ENCODE measurements at regions not wholly inside any gene's neighbourhood (a gene's known extent, or its start where the extent isn't known, plus 50 kb on each side); places are given as distances from the start of the nearest gene placed in this dataset.

DNA sequence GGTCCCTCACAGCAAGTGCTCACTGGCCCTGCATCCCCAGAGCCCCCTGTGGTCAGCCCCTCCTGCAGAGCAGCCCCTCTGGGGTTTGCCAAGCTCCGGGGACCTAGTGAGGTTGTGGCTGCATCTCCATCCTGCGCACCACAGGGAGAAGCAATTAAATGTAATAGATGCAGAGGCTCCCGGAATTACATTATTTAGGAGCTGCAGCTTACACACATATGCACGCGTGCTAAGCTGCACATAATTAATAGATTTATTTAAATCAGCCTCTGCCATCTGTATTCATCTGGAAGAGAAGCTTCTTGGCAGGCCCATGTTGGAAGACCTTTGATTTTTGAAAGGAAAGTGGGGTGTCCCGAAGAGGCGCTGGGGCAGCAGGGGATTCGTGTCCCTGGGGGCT lies 1271.5 kb downstream of the BRD1 start:
- TF ChIP-seq ATF1 (CRISPR knock-in tag; IDR thresholded peaks at IDR 0.05) = no peak
- no peak for DNase-seq (ENCODE audit: low spot score)
- Histone ChIP-seq H3K79me2 (ENCODE audit: insufficient read depth, low read length) (no peaks in the 10 kb centered on the region), H3K4me3 (replicated peaks in 1 of 3; ENCODE audit: insufficient read depth in 1 of 3, low read depth in 2 of 3, low read length in 3 of 3) (no peak overlapping the region), H3K9ac (ENCODE audit: insufficient read depth, low read depth, low read length) (no peak overlapping the region), H3K4me2 (ENCODE audit: low read depth, low read length) (no peak overlapping the region), H3K4me1 (ENCODE audit: insufficient read depth, low read length) (no peaks in the 10 kb centered on the region), H4K20me1 (ENCODE audit: insufficient read depth, low read length) (peaks cover 6% of the 10 kb centered on the region; the same call in 1 of the 2 replicates), H3K9me3 (ENCODE audit: low read length) (no peaks in the 10 kb centered on the region), H3K27ac (ENCODE audit: extremely low read length, insufficient read depth, low read length) (no peak overlapping the region), H3K27me3 (ENCODE audit: control insufficient read depth in 1 of 2, insufficient read depth in 2 of 2, low read length in 2 of 2) (peaks cover 21 to 74% of the 10 kb centered on the region in 2 experiments), H3K36me3 (replicated peaks in 1 of 2; ENCODE audit: control insufficient read depth in 1 of 2, insufficient read depth in 2 of 2, low read length in 2 of 2) (no peaks in the 10 kb centered on the region), H2AFZ (ENCODE audit: low read length) (no peak overlapping the region)
- POLR2A ChIA-PET = no interaction called here
- intact Hi-C loops (cut with micrococcal nuclease; ENCODE audit: unreplicated experiment) = no loop called here
- no peak for FAIRE-seq
- WGBS (ENCODE audit: low lambda C conversion rate) = 6% methylated on average over 7 of the region's 8 CpGs
- in situ Hi-C loops (cut with HindIII; ENCODE audit: extremely low pct_ligation_motif_present, low pct_unique_long_range_greater_than_20kb) = loop anchor here (25.0 kb wide), 1 partner anchor 756 kb away; no protein-coding TSS in a partner anchor
- ATAC-seq = no peak
- CTCF ChIA-PET (ENCODE audit: low intra/inter-chr PET ratio, low total read pairs) = no interaction called here
- BruUV-seq (replicated peaks) = no TSS peak

DNA sequence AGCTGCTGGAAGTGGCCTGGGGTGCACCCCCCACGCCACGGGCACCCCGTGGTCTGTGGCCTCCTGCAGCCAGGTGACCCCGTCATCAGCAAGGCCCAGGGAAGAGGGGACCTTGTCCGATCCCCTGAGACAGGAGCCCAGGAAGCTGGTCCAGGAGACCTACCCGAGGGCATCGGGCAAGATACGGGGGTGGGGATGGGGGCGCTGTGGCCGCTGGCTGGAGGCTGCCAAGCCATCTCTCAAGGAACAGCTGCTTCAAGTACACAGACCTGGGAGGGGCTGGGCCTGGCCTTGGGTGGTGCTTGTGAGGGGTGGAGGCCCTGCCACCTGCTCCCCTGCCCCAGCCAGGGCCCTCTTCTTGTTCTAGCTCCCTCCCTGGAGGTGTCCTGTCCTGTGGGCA lies 1272.1 kb downstream of the BRD1 start:
- intact Hi-C loops (cut with micrococcal nuclease; ENCODE audit: unreplicated experiment) = no loop called here
- 16% methylated on average over 6 of the region's 10 CpGs for WGBS (ENCODE audit: low lambda C conversion rate)
- in situ Hi-C loops (cut with HindIII; ENCODE audit: extremely low pct_ligation_motif_present, low pct_unique_long_range_greater_than_20kb) = loop anchor here (25.0 kb wide), 1 partner anchor 757 kb away; no protein-coding TSS in a partner anchor
- peaks cover 24 to 71% of the 10 kb centered on the region in 2 experiments for H3K27me3 ChIP-seq (ENCODE audit: control insufficient read depth in 1 of 2, insufficient read depth in 2 of 2, low read length in 2 of 2)
- H3K79me2 ChIP-seq (ENCODE audit: insufficient read depth, low read length) = no peaks in the 10 kb centered on the region
- DNase-seq (ENCODE audit: low spot score) (no peak), FAIRE-seq (no peak), ATAC-seq (no peak)
- no TSS peak for BruUV-seq (replicated peaks)
- H4K20me1 ChIP-seq (ENCODE audit: insufficient read depth, low read length) = peaks cover 4% of the 10 kb centered on the region; the same call in 1 of the 2 replicates
- no peak overlapping the region for H3K27ac ChIP-seq (ENCODE audit: extremely low read length, insufficient read depth, low read length)
- no peaks in the 10 kb centered on the region for H3K36me3 ChIP-seq (replicated peaks in 1 of 2; ENCODE audit: control insufficient read depth in 1 of 2, insufficient read depth in 2 of 2, low read length in 2 of 2)
- POLR2A ChIA-PET = no interaction called here
- no peaks in the 10 kb centered on the region for H3K9me3 ChIP-seq (ENCODE audit: low read length)
- H3K4me2 ChIP-seq (ENCODE audit: low read depth, low read length) = no peak overlapping the region
- H2AFZ ChIP-seq (ENCODE audit: low read length) = no peak overlapping the region
- CTCF ChIA-PET (ENCODE audit: low intra/inter-chr PET ratio, low total read pairs) = no interaction called here
- H3K9ac ChIP-seq (ENCODE audit: insufficient read depth, low read depth, low read length) = no peak overlapping the region
- no peaks in the 10 kb centered on the region for H3K4me1 ChIP-seq (ENCODE audit: insufficient read depth, low read length)
- no peak overlapping the region for H3K4me3 ChIP-seq (replicated peaks in 1 of 3; ENCODE audit: insufficient read depth in 1 of 3, low read depth in 2 of 3, low read length in 3 of 3)
- no peak for TF ChIP-seq NR3C1 (CRISPR knock-in tag; IDR thresholded peaks at IDR 0.05)
- TF ChIP-seq CHD4 (IDR thresholded peaks at IDR 0.05; ENCODE audit: borderline replicate concordance, low read length) = no peak
- TF ChIP-seq, protein P1, sequence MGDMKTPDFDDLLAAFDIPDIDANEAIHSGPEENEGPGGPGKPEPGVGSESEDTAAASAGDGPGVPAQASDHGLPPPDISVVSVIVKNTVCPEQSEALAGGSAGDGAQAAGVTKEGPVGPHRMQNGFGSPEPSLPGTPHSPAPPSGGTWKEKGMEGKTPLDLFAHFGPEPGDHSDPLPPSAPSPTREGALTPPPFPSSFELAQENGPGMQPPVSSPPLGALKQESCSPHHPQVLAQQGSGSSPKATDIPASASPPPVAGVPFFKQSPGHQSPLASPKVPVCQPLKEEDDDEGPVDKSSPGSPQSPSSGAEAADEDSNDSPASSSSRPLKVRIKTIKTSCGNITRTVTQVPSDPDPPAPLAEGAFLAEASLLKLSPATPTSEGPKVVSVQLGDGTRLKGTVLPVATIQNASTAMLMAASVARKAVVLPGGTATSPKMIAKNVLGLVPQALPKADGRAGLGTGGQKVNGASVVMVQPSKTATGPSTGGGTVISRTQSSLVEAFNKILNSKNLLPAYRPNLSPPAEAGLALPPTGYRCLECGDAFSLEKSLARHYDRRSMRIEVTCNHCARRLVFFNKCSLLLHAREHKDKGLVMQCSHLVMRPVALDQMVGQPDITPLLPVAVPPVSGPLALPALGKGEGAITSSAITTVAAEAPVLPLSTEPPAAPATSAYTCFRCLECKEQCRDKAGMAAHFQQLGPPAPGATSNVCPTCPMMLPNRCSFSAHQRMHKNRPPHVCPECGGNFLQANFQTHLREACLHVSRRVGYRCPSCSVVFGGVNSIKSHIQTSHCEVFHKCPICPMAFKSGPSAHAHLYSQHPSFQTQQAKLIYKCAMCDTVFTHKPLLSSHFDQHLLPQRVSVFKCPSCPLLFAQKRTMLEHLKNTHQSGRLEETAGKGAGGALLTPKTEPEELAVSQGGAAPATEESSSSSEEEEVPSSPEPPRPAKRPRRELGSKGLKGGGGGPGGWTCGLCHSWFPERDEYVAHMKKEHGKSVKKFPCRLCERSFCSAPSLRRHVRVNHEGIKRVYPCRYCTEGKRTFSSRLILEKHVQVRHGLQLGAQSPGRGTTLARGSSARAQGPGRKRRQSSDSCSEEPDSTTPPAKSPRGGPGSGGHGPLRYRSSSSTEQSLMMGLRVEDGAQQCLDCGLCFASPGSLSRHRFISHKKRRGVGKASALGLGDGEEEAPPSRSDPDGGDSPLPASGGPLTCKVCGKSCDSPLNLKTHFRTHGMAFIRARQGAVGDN (CRISPR knock-in tag; IDR thresholded peaks at IDR 0.05) = no peak
- TF ChIP-seq, protein P2, sequence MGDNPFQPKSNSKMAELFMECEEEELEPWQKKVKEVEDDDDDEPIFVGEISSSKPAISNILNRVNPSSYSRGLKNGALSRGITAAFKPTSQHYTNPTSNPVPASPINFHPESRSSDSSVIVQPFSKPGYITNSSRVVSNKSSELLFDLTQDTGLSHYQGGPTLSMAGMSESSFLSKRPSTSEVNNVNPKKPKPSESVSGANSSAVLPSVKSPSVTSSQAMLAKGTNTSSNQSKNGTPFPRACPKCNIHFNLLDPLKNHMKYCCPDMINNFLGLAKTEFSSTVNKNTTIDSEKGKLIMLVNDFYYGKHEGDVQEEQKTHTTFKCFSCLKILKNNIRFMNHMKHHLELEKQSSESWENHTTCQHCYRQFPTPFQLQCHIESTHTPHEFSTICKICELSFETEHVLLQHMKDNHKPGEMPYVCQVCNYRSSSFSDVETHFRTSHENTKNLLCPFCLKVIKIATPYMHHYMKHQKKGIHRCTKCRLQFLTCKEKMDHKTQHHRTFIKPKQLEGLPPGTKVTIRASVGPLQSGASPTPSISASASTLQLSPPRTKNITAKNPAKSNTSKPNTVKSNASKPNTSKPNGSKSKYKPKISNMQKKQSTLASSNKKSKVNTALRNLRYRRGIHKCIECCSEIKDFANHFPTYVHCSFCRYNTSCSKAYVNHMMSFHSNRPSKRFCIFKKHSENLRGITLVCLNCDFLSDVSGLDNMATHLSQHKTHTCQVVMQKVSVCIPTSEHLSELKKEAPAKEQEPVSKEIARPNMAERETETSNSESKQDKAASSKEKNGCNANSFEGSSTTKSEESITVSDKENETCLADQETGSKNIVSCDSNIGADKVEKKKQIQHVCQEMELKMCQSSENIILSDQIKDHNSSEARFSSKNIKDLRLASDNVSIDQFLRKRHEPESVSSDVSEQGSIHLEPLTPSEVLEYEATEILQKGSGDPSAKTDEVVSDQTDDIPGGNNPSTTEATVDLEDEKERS (CRISPR knock-in tag; IDR thresholded peaks at IDR 0.05) = no peak

Data from HepG2 (cell line).